Heart right ventricle (tissue), 16 donors: ENCODE measurements at regions not wholly inside any gene's neighbourhood (a gene's known extent, or its start where the extent isn't known, plus 50 kb on each side); places are given as distances from the start of the nearest gene placed in this dataset.

Experiments
- ATAC-seq, 8 donors: fragments of 200-7000 bp; cut with Tn5 transposase; one replicate each; pipeline ENCODE4 v1.9.1; 2020; ENCODE audit warnings: mild to moderate bottlenecking in 8 of 8, moderate library complexity in 8 of 8, moderate number of reproducible peaks in 1 of 8
- DNase-seq, 2 donors: peaks; one replicate each; pipeline ENCODE4 v3.0.0-alpha.2; 2020
- H3K27ac ChIP-seq, 10 donors: fragments of 200-600 bp; sonication (generic) in 2 of 10; one replicate each; pipeline versions ENCODE4 v1.5.0 to v1.8.0; 2020 to 2022; ENCODE audit warnings: mild to moderate bottlenecking in 3 of 10
- H3K27me3 ChIP-seq, 7 donors: fragments of 200-600 bp; one replicate each; pipeline ENCODE4 v1.8.0; 2021 to 2022; ENCODE audit warnings: mild to moderate bottlenecking in 2 of 7
- H3K36me3 ChIP-seq, 9 donors: fragments of 200-600 bp; sonication (generic) in 1 of 9; one replicate each; pipeline versions ENCODE4 v1.5.0 to v1.8.0; 2020 to 2022; ENCODE audit warnings: mild to moderate bottlenecking in 2 of 9
- H3K4me1 ChIP-seq, 9 donors: fragments of 200-600 bp; sonication (generic) in 1 of 9; one replicate each; pipeline versions ENCODE4 v1.5.0 to v1.8.0; 2020 to 2022; ENCODE audit warnings: mild to moderate bottlenecking in 4 of 9
- H3K4me3 ChIP-seq, 10 donors: fragments of 200-600 bp; sonication (generic) in 2 of 10; one replicate each; pipeline versions ENCODE4 v1.5.0 to v1.8.0; 2020 to 2022; ENCODE audit warnings: mild to moderate bottlenecking in 7 of 10, moderate library complexity in 2 of 10
- H3K9me3 ChIP-seq, 11 donors: fragments of 200-600 bp in 10 of 11; sonication (generic) in 2 of 11; one replicate each; pipeline versions ENCODE4 v1.5.0 to v1.8.0; 2013 to 2022; ENCODE audit warnings: mild to moderate bottlenecking in 2 of 11, control low read depth in 1 of 11, moderate library complexity in 1 of 11
- WGBS, 2 donors: extraction: QIAGEN DNeasy Blood & Tissue Kit; methylation state at CpG; one replicate each; pipeline ENCODE4 v1.1.7; 2013; ENCODE audit warnings: inconsistent platforms in 1 of 2; 5-methylcytosine and 5-hydroxymethylcytosine counted together
- intact Hi-C, 10 donors: fragments of 100-400 bp; cut with DNase I; formaldehyde crosslinking; loops; one replicate each; pipeline versions ENCODE4 v1.11.1 to v1.14.2; 2022
- TF ChIP-seq, protein P1 (sequence below), 9 donors: fragments of 200-600 bp; sonication (generic) in 2 of 9; IDR thresholded peaks; one replicate each; pipeline versions ENCODE4 v1.5.0 to v1.8.0; 2021 to 2022; ENCODE audit warnings: antibody characterized with exemption in 9 of 9, mild to moderate bottlenecking in 5 of 9, moderate library complexity in 1 of 9
- donor health status: Arrhythmogenic right ventricular cardiomyopathy.
- donor health status: ischemic (EF 13 %, LVEDD 7.1; RV severe dilation, severe dysfunction).
- donor health status: healthy with polysubstance abuse.
- donor health status: DM: no; HTN: yes; CAD: no.
- donor health status: DM: no; HTN: no; CAD: no.
- donor health status: ischemic (EF 25% LVEDD 6.9; RV normal size, moderate dysfunction).
- donor health status: ischemic (EF 25% LVEDD 5.7; RV mildly dilated, moderate dysfunction).
- donor health status: healthy.
- donor health status: DM: yes; HTN: yes; CAD: no.
- donor health status: Ischemic cardiomyopathy.
- donor health status: ischemic (EF 35%, LVEDD 5.7; RV mildly dilated, moderate dysfunction).
- donor health status: nonischemic (EF 11% LVEDD 7.7; RV severe dilation, severe dysfunction).
- donor health status: DM: yes; HTN: yes; CAD: no.
- donor health status: PGD.
- donor health status: ischemic (EF 29% LVEDD 5.4; RV normal size, mild dysfunction).
- donor health status: nonischemic (EF 23%, LVEDD 6.1; RV moderate dilation, normal function).

DNA sequence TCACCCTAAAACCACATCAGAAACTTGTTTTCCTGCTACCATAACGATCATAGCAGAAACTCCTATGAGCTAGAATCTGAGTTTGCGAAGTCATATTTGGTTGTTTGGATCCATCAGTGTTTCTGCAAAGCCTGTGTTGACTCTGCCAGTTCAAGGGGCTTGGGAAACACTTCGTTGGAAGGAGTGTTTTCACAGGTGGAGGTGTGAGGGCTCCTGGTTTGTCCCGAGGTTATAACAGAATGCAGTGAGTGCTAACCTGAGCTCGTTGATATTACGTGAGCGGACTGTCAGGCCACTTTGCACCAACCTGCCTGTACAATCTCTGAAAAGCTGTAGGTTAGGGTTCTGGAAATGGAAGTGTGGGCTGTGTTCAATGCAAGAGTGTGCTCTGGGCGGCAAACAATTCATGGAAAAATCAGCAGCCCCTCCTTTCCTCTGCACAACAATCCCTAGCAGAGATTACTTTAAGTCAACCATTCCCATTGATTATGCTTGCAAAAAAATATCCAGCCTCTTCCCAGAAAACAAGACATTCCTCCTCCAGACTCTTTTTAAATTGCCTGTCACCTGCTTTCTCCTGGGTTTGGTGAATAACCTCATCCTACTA, 622.0 kb downstream of the TYW1 start:
- H3K27ac ChIP-seq, result peak overlapping the region in 8 of 10 donors; percentile 1 to 77 (median 56)
- H3K4me1 ChIP-seq, result peaks cover 0 to 43% (median 10%) of the 10 kb centered on the region in 9 donors
- TF ChIP-seq, protein P1, sequence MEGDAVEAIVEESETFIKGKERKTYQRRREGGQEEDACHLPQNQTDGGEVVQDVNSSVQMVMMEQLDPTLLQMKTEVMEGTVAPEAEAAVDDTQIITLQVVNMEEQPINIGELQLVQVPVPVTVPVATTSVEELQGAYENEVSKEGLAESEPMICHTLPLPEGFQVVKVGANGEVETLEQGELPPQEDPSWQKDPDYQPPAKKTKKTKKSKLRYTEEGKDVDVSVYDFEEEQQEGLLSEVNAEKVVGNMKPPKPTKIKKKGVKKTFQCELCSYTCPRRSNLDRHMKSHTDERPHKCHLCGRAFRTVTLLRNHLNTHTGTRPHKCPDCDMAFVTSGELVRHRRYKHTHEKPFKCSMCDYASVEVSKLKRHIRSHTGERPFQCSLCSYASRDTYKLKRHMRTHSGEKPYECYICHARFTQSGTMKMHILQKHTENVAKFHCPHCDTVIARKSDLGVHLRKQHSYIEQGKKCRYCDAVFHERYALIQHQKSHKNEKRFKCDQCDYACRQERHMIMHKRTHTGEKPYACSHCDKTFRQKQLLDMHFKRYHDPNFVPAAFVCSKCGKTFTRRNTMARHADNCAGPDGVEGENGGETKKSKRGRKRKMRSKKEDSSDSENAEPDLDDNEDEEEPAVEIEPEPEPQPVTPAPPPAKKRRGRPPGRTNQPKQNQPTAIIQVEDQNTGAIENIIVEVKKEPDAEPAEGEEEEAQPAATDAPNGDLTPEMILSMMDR (IDR thresholded peaks at IDR 0.05), result no peak
- H3K4me3 ChIP-seq, result peak overlapping the region in 1 of 10 donors; percentile 24
- ATAC-seq (peak in 6 of 8 donors; percentile 22 to 83 (median 52)), DNase-seq (peak in 1 of 2 donors; percentile 5)
- intact Hi-C loops, result loop anchor here in 2 of 10 donors (1.0 to 10.0 kb wide), 3 partner anchors 100 to 132 kb away; no protein-coding TSS in a partner anchor
- H3K27me3 ChIP-seq, result peaks cover 0 to 64% (median 24%) of the 10 kb centered on the region in 7 donors
- no peaks in the 10 kb centered on the region for H3K36me3 ChIP-seq
- H3K9me3 ChIP-seq, result no peaks in the 10 kb centered on the region
- whole genome bisulfite sequencing, 2 donors, result 53 to 57% methylated on average over 8 of the region's 8 CpGs

- peak in 6 of 8 donors; percentile 51 to 92 (median 67) for ATAC-seq
- H3K27ac ChIP-seq, result peak overlapping the region in 7 of 10 donors; percentile 1 to 77 (median 58)
- intact Hi-C loops, result loop anchor here in 2 of 10 donors (1.0 to 10.0 kb wide), 3 partner anchors 101 to 132 kb away; no protein-coding TSS in a partner anchor
These were observed 622.5 kb downstream of the TYW1 start for GRCh38 chr7:67619175-67619574.

DNA sequence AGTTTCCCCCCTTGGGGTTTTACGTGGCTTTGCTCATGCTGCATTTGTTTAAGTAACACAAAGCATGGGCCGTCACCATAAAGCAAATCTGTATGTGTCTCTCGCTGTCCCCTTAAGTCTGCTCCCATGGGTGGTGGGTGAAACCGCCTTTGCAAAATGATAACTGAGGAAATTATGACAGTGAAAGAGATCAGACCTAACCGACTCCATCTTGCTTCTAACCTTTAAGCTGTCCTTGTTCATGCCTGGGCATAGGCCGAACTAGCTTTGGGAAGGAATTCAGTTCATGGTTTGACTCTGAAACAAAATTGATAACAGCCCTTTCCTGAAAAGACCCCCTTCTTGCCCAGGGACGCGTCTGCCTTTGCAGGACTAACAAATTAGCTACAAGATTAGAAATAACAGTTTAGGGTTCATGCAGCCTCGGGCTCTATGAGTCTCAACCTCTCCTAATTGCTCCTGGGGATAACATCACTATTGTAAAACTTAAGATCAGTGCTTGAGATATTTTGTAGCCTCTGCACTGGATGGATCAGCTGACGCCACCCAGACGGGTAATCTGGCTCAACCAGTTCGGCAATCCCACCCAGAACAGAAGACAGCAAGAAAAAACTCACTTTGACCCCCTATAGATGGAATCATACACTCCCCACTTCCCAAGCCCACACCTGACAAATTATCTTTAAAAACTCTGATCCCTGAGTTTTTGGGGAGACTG, 623.7 kb downstream of the TYW1 start:
- TF ChIP-seq, protein P1 (IDR thresholded peaks at IDR 0.05), result no peak
- no peaks in the 10 kb centered on the region for H3K9me3 ChIP-seq
- ATAC-seq (no peak), DNase-seq (no peak)
- H3K36me3 ChIP-seq, result no peaks in the 10 kb centered on the region
- peaks cover 0 to 77% (median 29%) of the 10 kb centered on the region in 7 donors for H3K27me3 ChIP-seq
- intact Hi-C loops, result loop anchor here in 2 of 10 donors (10.0 kb wide), 2 partner anchors 136 to 246 kb away; no protein-coding TSS in a partner anchor
- H3K4me3 ChIP-seq, result no peak overlapping the region
- 89 to 90% methylated on average over 12 of the region's 12 CpGs for WGBS, 2 donors
- peak overlapping the region in 4 of 10 donors; percentile 58 to 77 (median 70) for H3K27ac ChIP-seq
- H3K4me1 ChIP-seq, result peaks cover 0 to 43% (median 10%) of the 10 kb centered on the region in 9 donors

More at GRCh38 chr7:67619175-67619574, 622.5 kb downstream of the TYW1 start:
- Histone ChIP-seq H3K4me3 (peak overlapping the region in 1 of 10 donors; percentile 24), H3K4me1 (peaks cover 0 to 43% (median 10%) of the 10 kb centered on the region in 9 donors), H3K9me3 (no peaks in the 10 kb centered on the region), H3K27me3 (peaks cover 0 to 67% (median 29%) of the 10 kb centered on the region in 7 donors), H3K36me3 (no peaks in the 10 kb centered on the region)
- TF ChIP-seq, protein P1 (IDR thresholded peaks at IDR 0.05), result peak in 3 of 9 donors; percentile 23 to 39 (median 24)
- DNase-seq, result peak; percentile 19 to 35
- WGBS, 2 donors, result 10 to 13% methylated on average over 11 of the region's 11 CpGs

GRCh38 chr7:67621704-67622103, 625.1 kb downstream of the TYW1 start:
- H3K4me3 ChIP-seq, result no peak overlapping the region
- intact Hi-C loops, result loop anchor here in 2 of 10 donors (10.0 kb wide), 2 partner anchors 137 to 247 kb away; no protein-coding TSS in a partner anchor
- ATAC-seq (no peak), DNase-seq (no peak)
- H3K36me3 ChIP-seq, result no peaks in the 10 kb centered on the region
- peaks cover 0 to 36% (median 10%) of the 10 kb centered on the region in 9 donors for H3K4me1 ChIP-seq
- no peak overlapping the region for H3K27ac ChIP-seq
- H3K27me3 ChIP-seq, result peaks cover 0 to 70% (median 20%) of the 10 kb centered on the region in 7 donors
- TF ChIP-seq, protein P1 (IDR thresholded peaks at IDR 0.05), result no peak
- no peaks in the 10 kb centered on the region for H3K9me3 ChIP-seq
- 52 to 58% methylated on average over 3 of the region's 3 CpGs for WGBS, 2 donors
